ENCODE measurements at regions not wholly inside any gene's neighbourhood (a gene's known extent, or its start where the extent isn't known, plus 50 kb on each side); places are given as distances from the start of the nearest gene placed in this dataset.

- no peaks in the 10 kb centered on the region for H3K9me3 ChIP-seq (ENCODE audit: low read depth)
- TF ChIP-seq EZH2 (IDR thresholded peaks at IDR 0.05; ENCODE audit: borderline replicate concordance): no peak
- TF ChIP-seq CTCF (IDR thresholded peaks at IDR 0.05; ENCODE audit: poor library complexity): no peak
- TF ChIP-seq EZH2phosphoT487 (IDR thresholded peaks at IDR 0.05; ENCODE audit: low read depth, severe bottlenecking, unreplicated experiment): no peak
- H4K20me1 ChIP-seq (ENCODE audit: insufficient read depth, poor library complexity, severe bottlenecking): no peaks in the 10 kb centered on the region
- H3K36me3 ChIP-seq (replicated peaks; ENCODE audit: insufficient read depth, low read depth): no peaks in the 10 kb centered on the region
- H3K4me3 ChIP-seq: no peak overlapping the region
- no peaks in the 10 kb centered on the region for H3K27me3 ChIP-seq
- no peak overlapping the region for H2AFZ ChIP-seq
- no peaks in the 10 kb centered on the region for H3K9me2 ChIP-seq (replicated peaks; ENCODE audit: insufficient read depth)
- no peaks in the 10 kb centered on the region for H3K4me1 ChIP-seq (ENCODE audit: insufficient read depth)
- no peak for DNase-seq (ENCODE audit: low spot score)
- H3K27ac ChIP-seq: no peak overlapping the region
- whole genome bisulfite sequencing (ENCODE audit: low lambda C conversion rate, missing lambda C conversion rate): 90% methylated on average over 3 of the region's 3 CpGs
- H3K4me2 ChIP-seq: no peak overlapping the region
- no peaks in the 10 kb centered on the region for H3K79me2 ChIP-seq
Measured at GRCh38 chr13:88188986-88189385, 517.8 kb downstream of the SLITRK5 start.

GRCh38 chr13:88189728-88190127 lies 518.6 kb downstream of the SLITRK5 start:
- TF ChIP-seq CTCF (IDR thresholded peaks at IDR 0.05; ENCODE audit: poor library complexity) (no peak), EZH2phosphoT487 (IDR thresholded peaks at IDR 0.05; ENCODE audit: low read depth, severe bottlenecking, unreplicated experiment) (no peak), EZH2 (IDR thresholded peaks at IDR 0.05; ENCODE audit: borderline replicate concordance) (no peak)

GRCh38 chr13:88196106-88196505 lies 524.9 kb downstream of the SLITRK5 start:
- no peaks in the 10 kb centered on the region for H3K27me3 ChIP-seq
- no peaks in the 10 kb centered on the region for H3K79me2 ChIP-seq
- H3K9me2 ChIP-seq (replicated peaks; ENCODE audit: insufficient read depth): no peaks in the 10 kb centered on the region
- H3K4me3 ChIP-seq: no peak overlapping the region
- no peaks in the 10 kb centered on the region for H3K36me3 ChIP-seq (replicated peaks; ENCODE audit: insufficient read depth, low read depth)
- no peak for DNase-seq (ENCODE audit: low spot score)
- H3K9me3 ChIP-seq (ENCODE audit: low read depth): no peaks in the 10 kb centered on the region
- H3K4me1 ChIP-seq (ENCODE audit: insufficient read depth): no peaks in the 10 kb centered on the region
- no peaks in the 10 kb centered on the region for H4K20me1 ChIP-seq (ENCODE audit: insufficient read depth, poor library complexity, severe bottlenecking)
- no peak for TF ChIP-seq EZH2 (IDR thresholded peaks at IDR 0.05; ENCODE audit: borderline replicate concordance)
- no peak for TF ChIP-seq CTCF (IDR thresholded peaks at IDR 0.05; ENCODE audit: poor library complexity)
- no peak for TF ChIP-seq EZH2phosphoT487 (IDR thresholded peaks at IDR 0.05; ENCODE audit: low read depth, severe bottlenecking, unreplicated experiment)
- H3K4me2 ChIP-seq: no peak overlapping the region
- 80% methylated on average over 3 of the region's 3 CpGs for WGBS (ENCODE audit: low lambda C conversion rate, missing lambda C conversion rate)
- H3K27ac ChIP-seq: no peak overlapping the region
- no peak overlapping the region for H2AFZ ChIP-seq

More at GRCh38 chr13:88189728-88190127, 518.6 kb downstream of the SLITRK5 start:
- H4K20me1 ChIP-seq (ENCODE audit: insufficient read depth, poor library complexity, severe bottlenecking): no peaks in the 10 kb centered on the region
- no peaks in the 10 kb centered on the region for H3K4me1 ChIP-seq (ENCODE audit: insufficient read depth)
- no peak for DNase-seq (ENCODE audit: low spot score)
- H3K36me3 ChIP-seq (replicated peaks; ENCODE audit: insufficient read depth, low read depth): no peaks in the 10 kb centered on the region
- WGBS (ENCODE audit: low lambda C conversion rate, missing lambda C conversion rate): 83% methylated on average over 2 of the region's 2 CpGs
- H3K9me3 ChIP-seq (ENCODE audit: low read depth): no peaks in the 10 kb centered on the region
- H3K4me2 ChIP-seq: no peak overlapping the region
- no peak overlapping the region for H3K27ac ChIP-seq
- no peak overlapping the region for H3K4me3 ChIP-seq
- no peaks in the 10 kb centered on the region for H3K79me2 ChIP-seq
- no peak overlapping the region for H2AFZ ChIP-seq
- H3K9me2 ChIP-seq (replicated peaks; ENCODE audit: insufficient read depth): no peaks in the 10 kb centered on the region
- no peaks in the 10 kb centered on the region for H3K27me3 ChIP-seq

- Histone ChIP-seq H3K27me3 (no peaks in the 10 kb centered on the region), H3K4me3 (no peak overlapping the region), H3K79me2 (no peaks in the 10 kb centered on the region), H2AFZ (no peak overlapping the region), H3K9me3 (ENCODE audit: low read depth) (no peaks in the 10 kb centered on the region), H3K27ac (no peak overlapping the region), H3K4me1 (ENCODE audit: insufficient read depth) (no peaks in the 10 kb centered on the region), H3K36me3 (replicated peaks; ENCODE audit: insufficient read depth, low read depth) (no peaks in the 10 kb centered on the region), H3K9me2 (replicated peaks; ENCODE audit: insufficient read depth) (no peaks in the 10 kb centered on the region), H4K20me1 (ENCODE audit: insufficient read depth, poor library complexity, severe bottlenecking) (no peaks in the 10 kb centered on the region), H3K4me2 (no peak overlapping the region)
- 86% methylated on average over 6 of the region's 6 CpGs for WGBS (ENCODE audit: low lambda C conversion rate, missing lambda C conversion rate)
- no peak for DNase-seq (ENCODE audit: low spot score)
- TF ChIP-seq EZH2 (IDR thresholded peaks at IDR 0.05; ENCODE audit: borderline replicate concordance) (no peak), CTCF (IDR thresholded peaks at IDR 0.05; ENCODE audit: poor library complexity) (no peak)
Measured at GRCh38 chr13:88217372-88217771, 546.2 kb downstream of the SLITRK5 start.
